Ishikawa (cell line): ENCODE measurements at regions not wholly inside any gene's neighbourhood (a gene's known extent, or its start where the extent isn't known, plus 50 kb on each side); places are given as distances from the start of the nearest gene placed in this dataset.

Source experiments
- CEBPB ChIP-seq: IDR thresholded peaks from 2 replicates; pipeline ENCODE4 v1.6.1; 2012
- CREB1 ChIP-seq: IDR thresholded peaks from 2 replicates; pipeline ENCODE4 v1.6.1; 2012; ENCODE audit warnings: low read depth
- EGR1 ChIP-seq: IDR thresholded peaks from 2 replicates; pipeline ENCODE4 v1.6.1; 2012
- EP300 ChIP-seq: IDR thresholded peaks from 2 replicates; pipeline ENCODE4 v1.6.1; 2012; ENCODE audit warnings: borderline replicate concordance
- FOXM1 ChIP-seq: IDR thresholded peaks from 2 replicates; pipeline ENCODE4 v1.6.1; 2012; ENCODE audit warnings: low read depth, borderline replicate concordance
- NFIC ChIP-seq: IDR thresholded peaks from 2 replicates; pipeline ENCODE4 v1.6.1; 2012
- RAD21 ChIP-seq: IDR thresholded peaks from 2 replicates; pipeline ENCODE4 v1.6.1; 2012; ENCODE audit warnings: low read depth
- TAF1 ChIP-seq: IDR thresholded peaks from 2 replicates; pipeline ENCODE4 v1.6.1; 2012; ENCODE audit warnings: low read depth, mild to moderate bottlenecking
- TCF12 ChIP-seq: IDR thresholded peaks from 2 replicates; pipeline ENCODE4 v1.6.1; 2012; ENCODE audit warnings: low read depth
- TEAD4 ChIP-seq: IDR thresholded peaks from 2 replicates; pipeline ENCODE4 v1.6.1; 2012
- YY1 ChIP-seq: IDR thresholded peaks from 2 replicates; pipeline ENCODE4 v1.6.1; 2012; ENCODE audit warnings: low read depth
- ZBTB7A ChIP-seq: IDR thresholded peaks from 2 replicates; pipeline ENCODE4 v1.6.1; 2012; ENCODE audit warnings: low read depth
- TF ChIP-seq, protein P1 (sequence below): IDR thresholded peaks from 2 replicates; pipeline ENCODE4 v1.6.1; 2012; ENCODE audit warnings: low read depth, mild to moderate bottlenecking
- TF ChIP-seq, protein P2 (sequence below): IDR thresholded peaks from 2 replicates; pipeline ENCODE4 v1.6.1; 2012
- TF ChIP-seq, protein P3 (sequence below): IDR thresholded peaks from 2 replicates; pipeline ENCODE4 v1.6.1; 2012

DNA sequence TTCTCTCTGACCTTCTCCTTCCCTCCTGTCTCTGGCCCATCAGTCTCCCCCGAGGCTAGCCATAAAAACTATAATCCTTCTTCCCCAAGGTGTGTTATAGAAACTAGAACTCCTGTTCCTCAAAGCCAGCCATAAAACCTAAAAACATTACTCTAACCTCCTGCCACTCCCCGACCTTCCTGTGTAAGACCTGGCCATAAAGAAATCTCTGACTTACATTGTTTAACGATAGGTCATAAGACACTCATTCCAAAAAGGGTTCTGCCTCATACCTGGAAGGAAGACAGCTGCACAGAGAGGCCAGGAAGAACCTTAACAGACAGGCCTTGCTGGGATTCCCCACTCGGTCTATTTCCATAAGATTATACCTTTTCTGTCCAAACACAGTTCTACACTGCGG lies 70.9 kb upstream of the EEA1 start:
- TF ChIP-seq TEAD4 (no peak), TAF1 (no peak), CEBPB (no peak), ZBTB7A (no peak), EP300 (no peak), NFIC (no peak)

DNA sequence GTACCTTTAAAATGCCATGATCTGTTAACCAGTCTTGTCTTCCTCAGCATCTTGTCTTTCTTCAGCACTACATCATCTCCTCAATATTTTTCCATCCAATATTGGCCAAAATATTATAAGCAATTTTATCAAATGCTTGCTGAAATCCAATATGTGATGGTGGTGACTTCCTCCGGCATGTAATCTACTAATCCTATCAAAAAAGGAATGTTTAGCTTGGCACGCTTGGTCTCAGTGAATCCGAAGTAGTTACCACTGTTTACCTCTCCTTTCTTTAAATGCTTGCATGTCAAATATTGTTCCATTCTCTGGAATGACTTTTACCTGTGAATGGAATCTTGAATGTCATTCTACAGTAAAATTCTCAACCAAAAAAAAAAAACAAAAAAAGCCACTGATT lies 72.3 kb upstream of the EEA1 start:
- no peak for TF ChIP-seq TAF1

DNA sequence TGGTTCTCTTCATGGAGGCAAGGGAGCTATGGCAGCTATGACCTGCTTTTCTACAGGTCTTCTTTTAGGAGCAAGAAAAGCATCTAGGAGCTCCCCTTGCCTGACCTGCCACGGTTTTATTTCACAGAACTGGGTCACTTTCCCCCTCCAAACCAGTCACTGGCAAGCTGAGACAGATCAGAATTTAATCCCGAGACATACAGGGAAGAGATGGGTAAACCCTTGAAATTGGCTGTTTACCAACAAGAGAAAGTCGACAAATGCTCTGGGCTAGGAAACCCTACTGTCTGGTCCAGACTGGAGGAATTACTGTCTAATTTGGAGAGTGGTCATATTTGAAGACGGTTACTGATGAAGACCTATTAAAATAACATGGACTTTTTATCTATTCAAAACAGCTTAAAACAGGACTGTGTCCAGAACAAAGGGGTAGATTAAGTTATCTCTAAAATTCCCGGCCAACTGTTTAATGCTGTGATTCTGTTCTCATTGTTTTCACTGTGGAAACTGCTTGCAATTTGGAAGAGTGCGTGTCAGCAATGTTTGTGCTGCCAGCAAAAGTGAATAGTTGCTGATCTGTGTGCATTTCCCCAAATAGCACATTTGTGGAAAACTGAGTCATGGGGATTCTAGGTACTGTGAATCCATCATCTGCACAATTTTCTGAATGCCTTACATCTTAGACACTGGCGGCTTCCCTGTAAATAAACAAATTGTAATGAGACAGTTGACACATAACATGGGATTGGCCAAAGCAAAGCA lies 73.4 kb upstream of the EEA1 start:
- TF ChIP-seq TCF12, result no peak
- TF ChIP-seq, protein P1, sequence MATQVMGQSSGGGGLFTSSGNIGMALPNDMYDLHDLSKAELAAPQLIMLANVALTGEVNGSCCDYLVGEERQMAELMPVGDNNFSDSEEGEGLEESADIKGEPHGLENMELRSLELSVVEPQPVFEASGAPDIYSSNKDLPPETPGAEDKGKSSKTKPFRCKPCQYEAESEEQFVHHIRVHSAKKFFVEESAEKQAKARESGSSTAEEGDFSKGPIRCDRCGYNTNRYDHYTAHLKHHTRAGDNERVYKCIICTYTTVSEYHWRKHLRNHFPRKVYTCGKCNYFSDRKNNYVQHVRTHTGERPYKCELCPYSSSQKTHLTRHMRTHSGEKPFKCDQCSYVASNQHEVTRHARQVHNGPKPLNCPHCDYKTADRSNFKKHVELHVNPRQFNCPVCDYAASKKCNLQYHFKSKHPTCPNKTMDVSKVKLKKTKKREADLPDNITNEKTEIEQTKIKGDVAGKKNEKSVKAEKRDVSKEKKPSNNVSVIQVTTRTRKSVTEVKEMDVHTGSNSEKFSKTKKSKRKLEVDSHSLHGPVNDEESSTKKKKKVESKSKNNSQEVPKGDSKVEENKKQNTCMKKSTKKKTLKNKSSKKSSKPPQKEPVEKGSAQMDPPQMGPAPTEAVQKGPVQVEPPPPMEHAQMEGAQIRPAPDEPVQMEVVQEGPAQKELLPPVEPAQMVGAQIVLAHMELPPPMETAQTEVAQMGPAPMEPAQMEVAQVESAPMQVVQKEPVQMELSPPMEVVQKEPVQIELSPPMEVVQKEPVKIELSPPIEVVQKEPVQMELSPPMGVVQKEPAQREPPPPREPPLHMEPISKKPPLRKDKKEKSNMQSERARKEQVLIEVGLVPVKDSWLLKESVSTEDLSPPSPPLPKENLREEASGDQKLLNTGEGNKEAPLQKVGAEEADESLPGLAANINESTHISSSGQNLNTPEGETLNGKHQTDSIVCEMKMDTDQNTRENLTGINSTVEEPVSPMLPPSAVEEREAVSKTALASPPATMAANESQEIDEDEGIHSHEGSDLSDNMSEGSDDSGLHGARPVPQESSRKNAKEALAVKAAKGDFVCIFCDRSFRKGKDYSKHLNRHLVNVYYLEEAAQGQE, result no peak
- no peak for TF ChIP-seq EP300
- TF ChIP-seq TAF1, result no peak
- no peak for TF ChIP-seq ZBTB7A
- no peak for TF ChIP-seq YY1
- TF ChIP-seq, protein P2, sequence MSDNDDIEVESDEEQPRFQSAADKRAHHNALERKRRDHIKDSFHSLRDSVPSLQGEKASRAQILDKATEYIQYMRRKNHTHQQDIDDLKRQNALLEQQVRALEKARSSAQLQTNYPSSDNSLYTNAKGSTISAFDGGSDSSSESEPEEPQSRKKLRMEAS, result no peak
- TF ChIP-seq CREB1, result no peak
- no peak for TF ChIP-seq RAD21
- TF ChIP-seq, protein P3, sequence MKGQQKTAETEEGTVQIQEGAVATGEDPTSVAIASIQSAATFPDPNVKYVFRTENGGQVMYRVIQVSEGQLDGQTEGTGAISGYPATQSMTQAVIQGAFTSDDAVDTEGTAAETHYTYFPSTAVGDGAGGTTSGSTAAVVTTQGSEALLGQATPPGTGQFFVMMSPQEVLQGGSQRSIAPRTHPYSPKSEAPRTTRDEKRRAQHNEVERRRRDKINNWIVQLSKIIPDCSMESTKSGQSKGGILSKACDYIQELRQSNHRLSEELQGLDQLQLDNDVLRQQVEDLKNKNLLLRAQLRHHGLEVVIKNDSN, result no peak
- no peak for TF ChIP-seq CEBPB
- TF ChIP-seq EGR1, result no peak
- no peak for TF ChIP-seq NFIC
- TF ChIP-seq TEAD4, result no peak
- TF ChIP-seq FOXM1, result no peak

DNA sequence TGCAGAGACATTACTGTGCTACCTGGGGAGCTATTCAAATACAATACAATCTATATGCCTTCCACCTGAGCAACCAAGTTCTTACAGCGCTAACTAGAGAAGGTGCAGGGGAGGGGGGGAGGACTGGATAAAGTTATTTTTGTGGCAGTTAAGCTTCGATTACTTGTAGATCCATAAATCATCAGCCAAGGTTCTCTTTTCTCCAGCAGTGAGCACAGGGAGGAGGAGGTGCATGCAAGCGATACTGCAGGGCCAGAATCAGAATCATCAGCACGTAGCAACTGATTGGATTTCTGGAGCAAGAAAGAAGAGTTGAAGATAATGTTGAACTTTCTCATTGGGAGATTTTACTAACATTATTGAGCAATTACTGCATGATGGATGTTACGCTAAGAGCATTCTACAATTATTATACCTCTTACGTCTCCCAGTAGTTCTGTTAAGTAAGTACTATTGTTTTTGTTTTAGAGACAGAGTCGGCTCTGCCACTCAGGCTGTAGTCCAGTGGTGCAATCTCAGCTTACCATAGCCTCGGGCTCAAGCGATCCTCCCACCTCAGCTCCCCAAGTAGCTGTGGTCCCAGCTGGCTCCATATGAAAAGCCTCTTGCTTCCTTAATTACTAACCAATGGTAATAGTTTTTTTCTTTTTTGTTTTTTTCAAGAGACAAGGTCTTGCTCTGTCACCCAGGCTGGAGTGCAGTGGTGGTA lies 74.6 kb upstream of the EEA1 start:
- TF ChIP-seq ZBTB7A, result no peak
- no peak for TF ChIP-seq TEAD4
- TF ChIP-seq, protein P2, result no peak
- TF ChIP-seq YY1, result no peak
- no peak for TF ChIP-seq RAD21
- TF ChIP-seq, protein P3, result no peak
- TF ChIP-seq, protein P1, result no peak
- no peak for TF ChIP-seq TCF12
- no peak for TF ChIP-seq TAF1
- TF ChIP-seq EP300, result no peak
- TF ChIP-seq FOXM1, result no peak
- TF ChIP-seq CREB1, result no peak

DNA sequence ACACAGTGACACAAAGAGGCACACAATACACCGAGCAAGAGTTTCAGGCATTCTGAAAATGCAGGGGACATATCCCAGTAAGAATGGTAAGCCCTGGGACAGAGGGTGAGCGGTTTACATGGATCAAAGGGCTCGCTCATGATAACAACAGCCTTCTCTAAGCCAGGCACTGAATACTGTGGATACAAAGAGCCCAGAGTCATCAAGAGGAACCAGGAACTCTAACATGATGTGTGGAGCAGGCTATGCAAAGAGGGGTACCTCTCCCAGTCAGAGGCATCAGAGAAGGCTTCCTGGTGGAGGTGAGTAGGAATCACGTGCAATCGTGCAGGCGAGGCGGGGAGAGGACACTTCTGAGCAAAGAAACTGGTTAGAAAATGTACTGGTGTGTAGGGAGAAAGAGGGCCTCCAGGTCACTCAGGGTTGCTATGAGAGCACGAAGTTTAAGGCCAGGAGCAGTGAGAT lies 76.9 kb upstream of the EEA1 start:
- TF ChIP-seq, protein P2, result no peak
- TF ChIP-seq CREB1 (no peak), EGR1 (no peak), EP300 (no peak), NFIC (no peak), TCF12 (no peak), TEAD4 (no peak), ZBTB7A (no peak), TAF1 (no peak), RAD21 (no peak), FOXM1 (no peak), YY1 (no peak), CEBPB (no peak)
- TF ChIP-seq, protein P1, result no peak
- TF ChIP-seq, protein P3, result no peak
